Heart right ventricle (tissue), 16 donors: ENCODE measurements at regions not wholly inside any gene's neighbourhood (a gene's known extent, or its start where the extent isn't known, plus 50 kb on each side); places are given as distances from the start of the nearest gene placed in this dataset.

Experiments used
- ATAC-seq, 8 donors: fragments of 200-7000 bp; cut with Tn5 transposase; one replicate each; pipeline ENCODE4 v1.9.1; 2020; ENCODE audit warnings: mild to moderate bottlenecking in 8 of 8, moderate library complexity in 8 of 8, moderate number of reproducible peaks in 1 of 8
- DNase-seq, 2 donors: peaks; one replicate each; pipeline ENCODE4 v3.0.0-alpha.2; 2020
- H3K27ac ChIP-seq, 10 donors: fragments of 200-600 bp; sonication (generic) in 2 of 10; one replicate each; pipeline versions ENCODE4 v1.5.0 to v1.8.0; 2020 to 2022; ENCODE audit warnings: mild to moderate bottlenecking in 3 of 10
- H3K27me3 ChIP-seq, 7 donors: fragments of 200-600 bp; one replicate each; pipeline ENCODE4 v1.8.0; 2021 to 2022; ENCODE audit warnings: mild to moderate bottlenecking in 2 of 7
- H3K36me3 ChIP-seq, 9 donors: fragments of 200-600 bp; sonication (generic) in 1 of 9; one replicate each; pipeline versions ENCODE4 v1.5.0 to v1.8.0; 2020 to 2022; ENCODE audit warnings: mild to moderate bottlenecking in 2 of 9
- H3K4me1 ChIP-seq, 9 donors: fragments of 200-600 bp; sonication (generic) in 1 of 9; one replicate each; pipeline versions ENCODE4 v1.5.0 to v1.8.0; 2020 to 2022; ENCODE audit warnings: mild to moderate bottlenecking in 4 of 9
- H3K4me3 ChIP-seq, 10 donors: fragments of 200-600 bp; sonication (generic) in 2 of 10; one replicate each; pipeline versions ENCODE4 v1.5.0 to v1.8.0; 2020 to 2022; ENCODE audit warnings: mild to moderate bottlenecking in 7 of 10, moderate library complexity in 2 of 10
- H3K9me3 ChIP-seq, 11 donors: fragments of 200-600 bp in 10 of 11; sonication (generic) in 2 of 11; one replicate each; pipeline versions ENCODE4 v1.5.0 to v1.8.0; 2013 to 2022; ENCODE audit warnings: mild to moderate bottlenecking in 2 of 11, control low read depth in 1 of 11, moderate library complexity in 1 of 11
- CTCF ChIP-seq, 9 donors: fragments of 200-600 bp; sonication (generic) in 2 of 9; IDR thresholded peaks; one replicate each; pipeline versions ENCODE4 v1.5.0 to v1.8.0; 2021 to 2022; ENCODE audit warnings: antibody characterized with exemption in 9 of 9, mild to moderate bottlenecking in 5 of 9, moderate library complexity in 1 of 9
- WGBS, 2 donors: extraction: QIAGEN DNeasy Blood & Tissue Kit; methylation state at CpG; one replicate each; pipeline ENCODE4 v1.1.7; 2013; ENCODE audit warnings: inconsistent platforms in 1 of 2; 5-methylcytosine and 5-hydroxymethylcytosine counted together
- intact Hi-C, 10 donors: fragments of 100-400 bp; cut with DNase I; formaldehyde crosslinking; loops; one replicate each; pipeline versions ENCODE4 v1.11.1 to v1.14.2; 2022
- donor health status: Arrhythmogenic right ventricular cardiomyopathy.
- donor health status: ischemic (EF 13 %, LVEDD 7.1; RV severe dilation, severe dysfunction).
- donor health status: healthy with polysubstance abuse.
- donor health status: DM: no; HTN: yes; CAD: no.
- donor health status: DM: no; HTN: no; CAD: no.
- donor health status: ischemic (EF 25% LVEDD 6.9; RV normal size, moderate dysfunction).
- donor health status: ischemic (EF 25% LVEDD 5.7; RV mildly dilated, moderate dysfunction).
- donor health status: healthy.
- donor health status: DM: yes; HTN: yes; CAD: no.
- donor health status: Ischemic cardiomyopathy.
- donor health status: ischemic (EF 35%, LVEDD 5.7; RV mildly dilated, moderate dysfunction).
- donor health status: nonischemic (EF 11% LVEDD 7.7; RV severe dilation, severe dysfunction).
- donor health status: DM: yes; HTN: yes; CAD: no.
- donor health status: PGD.
- donor health status: ischemic (EF 29% LVEDD 5.4; RV normal size, mild dysfunction).
- donor health status: nonischemic (EF 23%, LVEDD 6.1; RV moderate dilation, normal function).

GRCh38 chr14:106304271-106304670 is 777.9 kb downstream of the TMEM121 start:
- peaks cover 0 to 25% (median 19%) of the 10 kb centered on the region in 7 donors for H3K27me3 ChIP-seq
- intact Hi-C loops, result no loop called here

GRCh38 chr14:106308839-106309389 is 782.5 kb downstream of the TMEM121 start:
- Histone ChIP-seq H3K4me1 (no peaks in the 10 kb centered on the region), H3K4me3 (no peak overlapping the region), H3K27me3 (peaks cover 0 to 26% (median 7%) of the 10 kb centered on the region in 7 donors), H3K9me3 (peaks cover 0 to 8% (median 0%) of the 10 kb centered on the region in 11 donors), H3K27ac (no peak overlapping the region), H3K36me3 (no peaks in the 10 kb centered on the region)
- WGBS, 2 donors, result 33 to 36% methylated on average over 17 of the region's 17 CpGs
- peak in 1 of 2 donors; percentile 15 for DNase-seq
- intact Hi-C loops, result no loop called here
- TF ChIP-seq CTCF (IDR thresholded peaks at IDR 0.05), result peak in 8 of 9 donors; percentile 12 to 71 (median 28)
- ATAC-seq, result no peak

More at GRCh38 chr14:106304271-106304670, 777.9 kb downstream of the TMEM121 start:
- Histone ChIP-seq H3K4me1 (no peaks in the 10 kb centered on the region), H3K4me3 (no peak overlapping the region), H3K27ac (no peak overlapping the region), H3K9me3 (peaks cover 0 to 8% (median 0%) of the 10 kb centered on the region in 11 donors), H3K36me3 (no peaks in the 10 kb centered on the region)
- no peak for DNase-seq
- no peak for TF ChIP-seq CTCF (IDR thresholded peaks at IDR 0.05)
- WGBS, 2 donors, result 70 to 77% methylated on average over 5 of the region's 5 CpGs
- no peak for ATAC-seq

- no peaks in the 10 kb centered on the region for H3K36me3 ChIP-seq
- ATAC-seq (no peak), DNase-seq (no peak)
- H3K4me3 ChIP-seq, result no peak overlapping the region
- no peak for TF ChIP-seq CTCF (IDR thresholded peaks at IDR 0.05)
- 78 to 81% methylated on average over 2 of the region's 2 CpGs for WGBS, 2 donors
- intact Hi-C loops, result no loop called here
- peaks cover 0 to 21% (median 5%) of the 10 kb centered on the region in 7 donors for H3K27me3 ChIP-seq
- no peak overlapping the region for H3K27ac ChIP-seq
- H3K9me3 ChIP-seq, result peaks cover 0 to 8% (median 0%) of the 10 kb centered on the region in 11 donors
- H3K4me1 ChIP-seq, result no peaks in the 10 kb centered on the region
Observed at GRCh38 chr14:106309423-106309822, 783.0 kb downstream of the TMEM121 start.

- Histone ChIP-seq H3K36me3 (no peaks in the 10 kb centered on the region), H3K9me3 (no peaks in the 10 kb centered on the region), H3K27ac (no peak overlapping the region), H3K4me3 (no peak overlapping the region), H3K27me3 (peaks cover 0 to 7% (median 4%) of the 10 kb centered on the region in 7 donors), H3K4me1 (no peaks in the 10 kb centered on the region)
- TF ChIP-seq CTCF (IDR thresholded peaks at IDR 0.05), result no peak
- no peak for DNase-seq
- ATAC-seq, result no peak
- 21 to 39% methylated on average over 4 of the region's 4 CpGs for WGBS, 2 donors
- intact Hi-C loops, result no loop called here
Observed at GRCh38 chr14:106315436-106315835, 789.1 kb downstream of the TMEM121 start.
